Heart left ventricle (tissue), 13 donors: ENCODE measurements at regions not wholly inside any gene's neighbourhood (a gene's known extent, or its start where the extent isn't known, plus 50 kb on each side); places are given as distances from the start of the nearest gene placed in this dataset.

ENCODE experiments used
- CTCF ChIP-seq, 12 donors: fragments of 200-600 bp; sonication (generic) in 4 of 12; IDR thresholded peaks; one replicate each; pipeline versions ENCODE4 v1.5.0 to v1.8.0; 2018 to 2022; ENCODE audit warnings: antibody characterized with exemption in 12 of 12, mild to moderate bottlenecking in 5 of 12
- POLR2A ChIP-seq, 2 donors: fragments of 450-650 bp; IDR thresholded peaks; one replicate each; pipeline ENCODE4 v1.6.1; 2017; ENCODE audit warnings: antibody characterized with exemption in 2 of 2, mild to moderate bottlenecking in 2 of 2, moderate library complexity in 2 of 2
- donor health status: ischemic (EF 13 %, LVEDD 7.1; RV severe dilation, severe dysfunction).
- donor health status: DM: no; HTN: yes; CAD: no.
- donor health status: DM: no; HTN: no; CAD: no.
- donor health status: ischemic (EF 25% LVEDD 6.9; RV normal size, moderate dysfunction).
- donor health status: ischemic (EF 25% LVEDD 5.7; RV mildly dilated, moderate dysfunction).
- donor health status: ischemic (EF 35%, LVEDD 5.7; RV mildly dilated, moderate dysfunction).
- donor health status: nonischemic (EF 11% LVEDD 7.7; RV severe dilation, severe dysfunction).
- donor health status: DM: yes; HTN: yes; CAD: no.
- donor health status: PGD.
- donor health status: ischemic (EF 29% LVEDD 5.4; RV normal size, mild dysfunction).
- donor health status: nonischemic (EF 23%, LVEDD 6.1; RV moderate dilation, normal function).

- TF ChIP-seq CTCF (IDR thresholded peaks at IDR 0.05) (no peak), POLR2A (IDR thresholded peaks at IDR 0.05) (no peak)
These were observed 105.5 kb upstream of the FAM3C start for GRCh38 chr7:121501566-121501965.
